Breast epithelium (tissue), 3 donors: ENCODE measurements at regions not wholly inside any gene's neighbourhood (a gene's known extent, or its start where the extent isn't known, plus 50 kb on each side); places are given as distances from the start of the nearest gene placed in this dataset.

Source experiments
- POLR2AphosphoS5 ChIP-seq, 3 donors: sonication (generic); formaldehyde crosslinking; IDR thresholded peaks; one replicate each; pipeline ENCODE4 v1.6.1; 2017; ENCODE audit warnings: antibody characterized with exemption in 3 of 3
- TF ChIP-seq, protein P1 (sequence below), 3 donors: fragments of 450-650 bp; IDR thresholded peaks; one replicate each; pipeline ENCODE4 v1.5.1; 2016 to 2017; ENCODE audit warnings: antibody characterized with exemption in 3 of 3, mild to moderate bottlenecking in 3 of 3, moderate library complexity in 3 of 3

DNA sequence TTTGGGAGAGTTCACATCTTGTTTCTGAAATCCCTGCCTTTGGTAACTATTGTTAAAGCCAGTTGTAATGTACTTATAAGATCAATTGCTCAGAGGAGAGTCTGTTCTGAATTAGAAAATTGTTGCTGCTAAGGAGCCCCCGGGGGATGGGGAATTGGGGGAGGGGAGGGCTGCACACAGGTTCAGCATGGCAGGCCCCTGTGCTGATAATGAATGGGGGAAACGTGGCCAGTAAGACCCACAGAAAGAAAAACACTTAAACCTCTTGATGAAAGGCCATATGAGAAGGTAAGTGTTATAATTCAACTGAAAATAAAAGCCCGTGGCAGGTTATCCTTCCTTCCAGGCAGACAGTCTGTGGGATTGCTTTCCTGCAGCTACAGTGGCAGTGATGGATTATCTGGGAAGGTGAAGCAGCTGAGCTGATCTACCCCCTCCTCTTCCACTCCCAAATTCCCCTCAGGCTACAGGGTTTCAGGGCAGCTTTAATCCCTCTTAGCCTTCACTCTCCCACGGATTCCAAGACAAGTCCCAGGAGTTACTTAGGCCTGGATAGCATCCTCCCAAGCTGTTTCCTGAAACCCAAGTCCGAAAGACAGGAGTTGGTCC is 398.8 kb downstream of the TBX15 start:
- TF ChIP-seq, protein P1, sequence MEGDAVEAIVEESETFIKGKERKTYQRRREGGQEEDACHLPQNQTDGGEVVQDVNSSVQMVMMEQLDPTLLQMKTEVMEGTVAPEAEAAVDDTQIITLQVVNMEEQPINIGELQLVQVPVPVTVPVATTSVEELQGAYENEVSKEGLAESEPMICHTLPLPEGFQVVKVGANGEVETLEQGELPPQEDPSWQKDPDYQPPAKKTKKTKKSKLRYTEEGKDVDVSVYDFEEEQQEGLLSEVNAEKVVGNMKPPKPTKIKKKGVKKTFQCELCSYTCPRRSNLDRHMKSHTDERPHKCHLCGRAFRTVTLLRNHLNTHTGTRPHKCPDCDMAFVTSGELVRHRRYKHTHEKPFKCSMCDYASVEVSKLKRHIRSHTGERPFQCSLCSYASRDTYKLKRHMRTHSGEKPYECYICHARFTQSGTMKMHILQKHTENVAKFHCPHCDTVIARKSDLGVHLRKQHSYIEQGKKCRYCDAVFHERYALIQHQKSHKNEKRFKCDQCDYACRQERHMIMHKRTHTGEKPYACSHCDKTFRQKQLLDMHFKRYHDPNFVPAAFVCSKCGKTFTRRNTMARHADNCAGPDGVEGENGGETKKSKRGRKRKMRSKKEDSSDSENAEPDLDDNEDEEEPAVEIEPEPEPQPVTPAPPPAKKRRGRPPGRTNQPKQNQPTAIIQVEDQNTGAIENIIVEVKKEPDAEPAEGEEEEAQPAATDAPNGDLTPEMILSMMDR (IDR thresholded peaks at IDR 0.05) = no peak
- no peak for TF ChIP-seq POLR2AphosphoS5 (IDR thresholded peaks at IDR 0.05)
